B cell (primary cell): ENCODE measurements at regions not wholly inside any gene's neighbourhood (a gene's known extent, or its start where the extent isn't known, plus 50 kb on each side); places are given as distances from the start of the nearest gene placed in this dataset.

Experiments
- ATAC-seq: fragments of 200-7000 bp; cut with Tn5 transposase; one replicate; pipeline ENCODE4 v1.10.0; 2021; ENCODE audit warnings: low read depth, mild to moderate bottlenecking, moderate number of reproducible peaks, moderate library complexity
- CTCF ChIA-PET: fragments of 350-600 bp; sonication (Branson Sonifier 250); formaldehyde crosslinking; loops from one replicate; lab custom pipeline; 2021; ENCODE audit warnings: antibody characterized with exemption, inconsistent platforms; lab: Charles Lee
- POLR2A ChIA-PET: fragments of 350-600 bp; sonication (Branson Sonifier 250); formaldehyde crosslinking; loops from one replicate; lab custom pipeline; 2021; ENCODE audit warnings: antibody characterized with exemption; lab: Charles Lee
- DNase-seq: peaks from one replicate; pipeline ENCODE4 v3.0.0; 2013
- H2AFZ ChIP-seq: 2 replicates; pipeline ENCODE4 v1.6.1; 2012; ENCODE audit warnings: mild to moderate bottlenecking, low read depth, low read length; ENCODE audit not compliant: insufficient read depth, poor library complexity, severe bottlenecking
- H3K27ac ChIP-seq, 2 donors: 1 replicate in 1 of 2; 2 replicates in 1 of 2; pipeline ENCODE4 v1.5.1; 2012 to 2013; ENCODE audit warnings: low read length in 2 of 2, mild to moderate bottlenecking in 2 of 2, moderate library complexity in 1 of 2
- H3K27me3 ChIP-seq, 4 experiments: fragments of 200-600 bp in 1 of 4; sonication (generic) in 1 of 4; replicated peaks in 1 of 4; 1 replicate in 2 of 4; 2 replicates in 2 of 4; pipeline versions ENCODE4 v1.6.1 to v1.7.0; 2013 to 2016; ENCODE audit warnings: low read length in 3 of 4, mild to moderate bottlenecking in 2 of 4, mixed read lengths in 1 of 4, moderate library complexity in 1 of 4; ENCODE audit not compliant: insufficient read depth in 4 of 4, control insufficient read depth in 3 of 4; ENCODE audit errors: control extremely low read depth in 1 of 4
- H3K36me3 ChIP-seq, 2 experiments: replicated peaks in 1 of 2; 1 replicate in 1 of 2; 2 replicates in 1 of 2; pipeline versions ENCODE4 v1.6.1 to v1.7.1; 2013; ENCODE audit warnings: low read length in 1 of 2; ENCODE audit not compliant: insufficient read depth in 2 of 2, control insufficient read depth in 1 of 2; ENCODE audit errors: control extremely low read depth in 1 of 2, extremely low read depth in 1 of 2
- H3K4me1 ChIP-seq, 2 donors: fragments of 200-600 bp in 1 of 2; sonication (generic) in 1 of 2; 1 replicate in 1 of 2; 2 replicates in 1 of 2; pipeline versions ENCODE4 v1.5.1 to v1.6.1; 2013 to 2017; ENCODE audit warnings: low read length in 2 of 2; ENCODE audit not compliant: control insufficient read depth in 2 of 2, insufficient read depth in 2 of 2
- H3K4me2 ChIP-seq: replicated peaks from 2 replicates; pipeline ENCODE3; 2012; ENCODE audit warnings: mild to moderate bottlenecking, low read depth, low read length; ENCODE audit not compliant: poor library complexity, severe bottlenecking
- H3K4me3 ChIP-seq, 5 experiments: fragments of 200-600 bp in 1 of 5; sonication (generic) in 1 of 5; 1 replicate in 3 of 5; 2 replicates in 2 of 5; pipeline versions ENCODE4 v1.5.1 to v1.7.0; 2011 to 2016; ENCODE audit warnings: low read length in 4 of 5, mild to moderate bottlenecking in 4 of 5, low read depth in 2 of 5, control low read depth in 1 of 5, moderate library complexity in 1 of 5; ENCODE audit not compliant: insufficient read depth in 1 of 5; ENCODE audit errors: control extremely low read depth in 1 of 5, extremely low read depth in 1 of 5
- H3K79me2 ChIP-seq: fragments of 200-600 bp; sonication (generic); one replicate; pipeline ENCODE4 v1.6.0; 2016; ENCODE audit warnings: low read length; ENCODE audit not compliant: control insufficient read depth, insufficient read depth
- H3K9ac ChIP-seq: fragments of 200-600 bp; sonication (generic); 2 replicates; pipeline ENCODE4 v1.6.1; 2017; ENCODE audit warnings: mild to moderate bottlenecking, low read length, moderate library complexity
- H3K9me3 ChIP-seq, 3 donors: one replicate each; pipeline versions ENCODE4 v1.6.1 to v1.7.1; 2013; ENCODE audit warnings: low read length in 2 of 3; ENCODE audit not compliant: control insufficient read depth in 2 of 3, insufficient read depth in 1 of 3; ENCODE audit errors: control extremely low read depth in 1 of 3
- H4K20me1 ChIP-seq: 2 replicates; pipeline ENCODE4 v1.6.0; 2012; ENCODE audit warnings: mild to moderate bottlenecking, low read length; ENCODE audit not compliant: insufficient read depth, control insufficient read depth, poor library complexity, severe bottlenecking
- H3K27ac Mint-ChIP-seq: one replicate; pipeline ENCODE4 v1.8.0; 2021; ENCODE audit warnings: mixed read lengths
- H3K27me3 Mint-ChIP-seq: one replicate; pipeline ENCODE4 v1.8.0; 2021; ENCODE audit warnings: mixed read lengths
- H3K4me1 Mint-ChIP-seq: one replicate; pipeline ENCODE4 v1.8.0; 2021; ENCODE audit warnings: mixed read lengths
- H3K4me3 Mint-ChIP-seq: one replicate; pipeline ENCODE4 v1.8.0; 2021; ENCODE audit warnings: mixed read lengths
- H3K9me3 Mint-ChIP-seq: one replicate; pipeline ENCODE4 v1.8.0; 2022; ENCODE audit warnings: mixed read lengths; ENCODE audit not compliant: insufficient read depth
- EZH2 ChIP-seq: IDR thresholded peaks from 2 replicates; pipeline ENCODE4 v1.6.1; 2012; ENCODE audit warnings: borderline replicate concordance, low read depth, mild to moderate bottlenecking, moderate library complexity, low read length; ENCODE audit not compliant: insufficient read depth, poor library complexity, severe bottlenecking
- WGBS: methylation state at CpG from one replicate; pipeline ENCODE4 v1.1.5; 2013; ENCODE audit warnings: missing lambda C conversion rate; ENCODE audit not compliant: insufficient coverage; 5-methylcytosine and 5-hydroxymethylcytosine counted together
- intact Hi-C: fragments of 100-400 bp; cut with micrococcal nuclease; formaldehyde crosslinking; loops from one replicate; pipeline ENCODE4 v1.10.0; 2022
- TF ChIP-seq, protein P1 (sequence below): fragments of 200-600 bp; IDR thresholded peaks from one replicate; pipeline ENCODE4 v1.8.0; 2022; ENCODE audit warnings: antibody characterized with exemption, mild to moderate bottlenecking

GRCh38 chr10:129133856-129134255 is 333.2 kb upstream of the MGMT start:
- Histone ChIP-seq H3K36me3 (no peaks in the 10 kb centered on the region), H3K27me3 (no peaks in the 10 kb centered on the region), H3K4me3 (no peak overlapping the region), H3K9ac (no peak overlapping the region), H4K20me1 (no peaks in the 10 kb centered on the region), H2AFZ (no peak overlapping the region), H3K4me2 (no peak overlapping the region), H3K4me1 (no peaks in the 10 kb centered on the region), H3K9me3 (no peaks in the 10 kb centered on the region), H3K79me2 (no peaks in the 10 kb centered on the region), H3K27ac (no peak overlapping the region)
- H3K27me3 Mint-ChIP-seq = peaks cover 4% of the 10 kb centered on the region
- no peaks in the 10 kb centered on the region for H3K4me1 Mint-ChIP-seq
- WGBS = 84% methylated on average over 5 of the region's 5 CpGs
- intact Hi-C loops = no loop called here
- DNase-seq (no peak), ATAC-seq (no peak)
- H3K4me3 Mint-ChIP-seq = no peak overlapping the region
- no peaks in the 10 kb centered on the region for H3K9me3 Mint-ChIP-seq
- no peak overlapping the region for H3K27ac Mint-ChIP-seq
- POLR2A ChIA-PET = no interaction called here
- TF ChIP-seq, protein P1, sequence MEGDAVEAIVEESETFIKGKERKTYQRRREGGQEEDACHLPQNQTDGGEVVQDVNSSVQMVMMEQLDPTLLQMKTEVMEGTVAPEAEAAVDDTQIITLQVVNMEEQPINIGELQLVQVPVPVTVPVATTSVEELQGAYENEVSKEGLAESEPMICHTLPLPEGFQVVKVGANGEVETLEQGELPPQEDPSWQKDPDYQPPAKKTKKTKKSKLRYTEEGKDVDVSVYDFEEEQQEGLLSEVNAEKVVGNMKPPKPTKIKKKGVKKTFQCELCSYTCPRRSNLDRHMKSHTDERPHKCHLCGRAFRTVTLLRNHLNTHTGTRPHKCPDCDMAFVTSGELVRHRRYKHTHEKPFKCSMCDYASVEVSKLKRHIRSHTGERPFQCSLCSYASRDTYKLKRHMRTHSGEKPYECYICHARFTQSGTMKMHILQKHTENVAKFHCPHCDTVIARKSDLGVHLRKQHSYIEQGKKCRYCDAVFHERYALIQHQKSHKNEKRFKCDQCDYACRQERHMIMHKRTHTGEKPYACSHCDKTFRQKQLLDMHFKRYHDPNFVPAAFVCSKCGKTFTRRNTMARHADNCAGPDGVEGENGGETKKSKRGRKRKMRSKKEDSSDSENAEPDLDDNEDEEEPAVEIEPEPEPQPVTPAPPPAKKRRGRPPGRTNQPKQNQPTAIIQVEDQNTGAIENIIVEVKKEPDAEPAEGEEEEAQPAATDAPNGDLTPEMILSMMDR = no peak
- TF ChIP-seq EZH2 = no peak
- CTCF ChIA-PET = no interaction called here

GRCh38 chr10:129134371-129134770 is 332.7 kb upstream of the MGMT start:
- ChIA-PET CTCF (no interaction called here), POLR2A (no interaction called here)
- Histone ChIP-seq H4K20me1 (no peaks in the 10 kb centered on the region), H3K27ac (no peak overlapping the region), H3K36me3 (no peaks in the 10 kb centered on the region), H3K9me3 (no peaks in the 10 kb centered on the region), H3K9ac (no peak overlapping the region), H3K27me3 (peaks cover 0 to 2% (median 0%) of the 10 kb centered on the region in 4 experiments), H3K79me2 (no peaks in the 10 kb centered on the region), H3K4me3 (no peak overlapping the region), H3K4me1 (no peaks in the 10 kb centered on the region), H3K4me2 (no peak overlapping the region), H2AFZ (no peak overlapping the region)
- Mint-ChIP-seq H3K4me3 (no peak overlapping the region), H3K9me3 (no peaks in the 10 kb centered on the region), H3K27me3 (peaks cover 4% of the 10 kb centered on the region), H3K4me1 (no peaks in the 10 kb centered on the region), H3K27ac (no peak overlapping the region)
- no peak for ATAC-seq
- WGBS = 92% methylated on average over 5 of the region's 11 CpGs
- no peak for TF ChIP-seq EZH2
- TF ChIP-seq, protein P1 = no peak
- intact Hi-C loops = no loop called here
- no peak for DNase-seq
